ENCODE measurements at regions not wholly inside any gene's neighbourhood (a gene's known extent, or its start where the extent isn't known, plus 50 kb on each side); places are given as distances from the start of the nearest gene placed in this dataset.
"Not testable (repeated sequence)": the region's sequence is repeated elsewhere in the genome, so short reads cannot be mapped to it uniquely, and the experiment has no call there.

GRCh38 chr6:130535242-130535641, 169.4 kb downstream of the TMEM200A start:
- intact Hi-C loops (cut with DNase I, micrococcal nuclease) = no loop called here
- no peak for ATAC-seq

GRCh38 chr6:130537447-130537846, 171.6 kb downstream of the TMEM200A start:
- ATAC-seq = no peak
- no peak for DNase-seq
- intact Hi-C loops (cut with DNase I, micrococcal nuclease) = no loop called here

More at GRCh38 chr6:130535242-130535641, 169.4 kb downstream of the TMEM200A start:
- no peak for DNase-seq

- intact Hi-C loops (cut with DNase I, micrococcal nuclease) = no loop called here
- no peak for ATAC-seq
- no peak for DNase-seq
Measured at GRCh38 chr6:130547723-130548122, 181.9 kb downstream of the TMEM200A start.

- no peak for ATAC-seq
- intact Hi-C loops (cut with DNase I, micrococcal nuclease) = no loop called here
- DNase-seq = no peak
Measured at GRCh38 chr6:130557481-130558112, 191.8 kb downstream of the TMEM200A start.

GRCh38 chr6:130558131-130558530, 192.3 kb downstream of the TMEM200A start:
- ATAC-seq (no peak), DNase-seq (no peak)
- intact Hi-C loops (cut with DNase I, micrococcal nuclease) = no loop called here

- intact Hi-C loops (cut with DNase I, micrococcal nuclease) = no loop called here
- ATAC-seq = no peak
- DNase-seq = no peak
Measured at GRCh38 chr6:130559166-130559565, 193.3 kb downstream of the TMEM200A start.

- ATAC-seq = no peak
- intact Hi-C loops (cut with DNase I, micrococcal nuclease) = no loop called here
- DNase-seq = no peak
Measured at GRCh38 chr6:130560231-130560630, 194.4 kb downstream of the TMEM200A start.

- intact Hi-C loops (cut with DNase I, micrococcal nuclease) = not testable (repeated sequence)
Measured at GRCh38 chr6:130561159-130561558, 195.3 kb downstream of the TMEM200A start.

GRCh38 chr6:130565696-130566095, 199.9 kb downstream of the TMEM200A start:
- DNase-seq = no peak
- ATAC-seq = no peak
- intact Hi-C loops (cut with DNase I, micrococcal nuclease) = no loop called here

More at GRCh38 chr6:130561159-130561558, 195.3 kb downstream of the TMEM200A start:
- not testable (repeated sequence) for DNase-seq, ATAC-seq

GRCh38 chr6:130574146-130574545, 208.3 kb downstream of the TMEM200A start:
- ATAC-seq (no peak), DNase-seq (no peak)
- intact Hi-C loops (cut with DNase I, micrococcal nuclease) = no loop called here

GRCh38 chr6:130575557-130575956, 209.7 kb downstream of the TMEM200A start:
- ATAC-seq (no peak), DNase-seq (no peak)
- intact Hi-C loops (cut with DNase I, micrococcal nuclease) = no loop called here

GRCh38 chr6:130575971-130576370, 210.2 kb downstream of the TMEM200A start:
- no peak for ATAC-seq

GRCh38 chr6:130577178-130577919, 211.5 kb downstream of the TMEM200A start:
- intact Hi-C loops (cut with DNase I, micrococcal nuclease) = no loop called here
- DNase-seq (no peak), ATAC-seq (no peak)

More at GRCh38 chr6:130575971-130576370, 210.2 kb downstream of the TMEM200A start:
- DNase-seq = peak in 1 of 2 donors; percentile 4
- intact Hi-C loops (cut with DNase I, micrococcal nuclease) = no loop called here

GRCh38 chr6:130578713-130579112, 212.9 kb downstream of the TMEM200A start:
- ATAC-seq = no peak
- no peak for DNase-seq
- intact Hi-C loops (cut with DNase I, micrococcal nuclease) = no loop called here

GRCh38 chr6:130583268-130583667, 217.5 kb downstream of the TMEM200A start:
- no peak for ATAC-seq
- intact Hi-C loops (cut with DNase I, micrococcal nuclease) = no loop called here
- no peak for DNase-seq

GRCh38 chr6:130585587-130585986, 219.8 kb downstream of the TMEM200A start:
- intact Hi-C loops (cut with DNase I, micrococcal nuclease) = no loop called here
- no peak for DNase-seq
- ATAC-seq = no peak

- ATAC-seq (no peak), DNase-seq (no peak)
- intact Hi-C loops (cut with DNase I, micrococcal nuclease) = no loop called here
Measured at GRCh38 chr6:130587778-130588520, 222.1 kb downstream of the TMEM200A start.

GRCh38 chr6:130593200-130593599, 227.4 kb downstream of the TMEM200A start:
- DNase-seq (no peak), ATAC-seq (no peak)
- intact Hi-C loops (cut with DNase I, micrococcal nuclease) = no loop called here

- ATAC-seq = no peak
- DNase-seq = no peak
- intact Hi-C loops (cut with DNase I, micrococcal nuclease) = no loop called here
Measured at GRCh38 chr6:130593948-130594347, 228.1 kb downstream of the TMEM200A start.
